ENCODE measurements at regions not wholly inside any gene's neighbourhood (a gene's known extent, or its start where the extent isn't known, plus 50 kb on each side); places are given as distances from the start of the nearest gene placed in this dataset.

GRCh38 chr11:20227631-20228030, 67.4 kb upstream of the DBX1 start:
- in situ Hi-C loops (cut with HindIII; ENCODE audit: low sequenced_read_pairs) = no loop called here
- no peak for TF ChIP-seq CTCF (IDR thresholded peaks at IDR 0.05; ENCODE audit: low read depth, low read length)
- DNase-seq (ENCODE audit: low read depth, low spot score) = no peak
- H3K4me3 ChIP-seq (ENCODE audit: low read depth, low read length) = no peak overlapping the region

- no peak for TF ChIP-seq CTCF (IDR thresholded peaks at IDR 0.05; ENCODE audit: low read depth, low read length)
- in situ Hi-C loops (cut with HindIII; ENCODE audit: low sequenced_read_pairs) = no loop called here
- DNase-seq (ENCODE audit: low read depth, low spot score) = no peak
- no peak overlapping the region for H3K4me3 ChIP-seq (ENCODE audit: low read depth, low read length)
Measured at GRCh38 chr11:20226933-20227332, 66.7 kb upstream of the DBX1 start.

GRCh38 chr11:20221566-20221965, 61.3 kb upstream of the DBX1 start:
- TF ChIP-seq CTCF (IDR thresholded peaks at IDR 0.05; ENCODE audit: low read depth, low read length) = no peak

GRCh38 chr11:20213790-20214189, 53.5 kb upstream of the DBX1 start:
- H3K4me3 ChIP-seq (ENCODE audit: low read depth, low read length) = no peak overlapping the region
- TF ChIP-seq CTCF (IDR thresholded peaks at IDR 0.05; ENCODE audit: low read depth, low read length) = no peak
- DNase-seq (ENCODE audit: low read depth, low spot score) = no peak
- in situ Hi-C loops (cut with HindIII; ENCODE audit: low sequenced_read_pairs) = no loop called here

More at GRCh38 chr11:20221566-20221965, 61.3 kb upstream of the DBX1 start:
- in situ Hi-C loops (cut with HindIII; ENCODE audit: low sequenced_read_pairs) = no loop called here
- no peak overlapping the region for H3K4me3 ChIP-seq (ENCODE audit: low read depth, low read length)
- DNase-seq (ENCODE audit: low read depth, low spot score) = no peak

- in situ Hi-C loops (cut with HindIII; ENCODE audit: low sequenced_read_pairs) = no loop called here
- H3K4me3 ChIP-seq (ENCODE audit: low read depth, low read length) = no peak overlapping the region
- TF ChIP-seq CTCF (IDR thresholded peaks at IDR 0.05; ENCODE audit: low read depth, low read length) = no peak
- DNase-seq (ENCODE audit: low read depth, low spot score) = no peak
Measured at GRCh38 chr11:20211691-20212090, 51.4 kb upstream of the DBX1 start.
